ENCODE measurements at regions not wholly inside any gene's neighbourhood (a gene's known extent, or its start where the extent isn't known, plus 50 kb on each side); places are given as distances from the start of the nearest gene placed in this dataset.

- TF ChIP-seq ZNF462 (CRISPR knock-in tag; IDR thresholded peaks at IDR 0.05) (no peak), CTCF (conservative IDR thresholded peaks at IDR 0.05; ENCODE audit: low read depth in 2 of 2) (no peak), ZNF114 (CRISPR knock-in tag; IDR thresholded peaks at IDR 0.05) (no peak), ETS1 (IDR thresholded peaks at IDR 0.05) (no peak)
Observed at GRCh38 chr3:25156626-25157025, 271.4 kb upstream of the RARB start (continued).

- Histone ChIP-seq H3K36me3 (ENCODE audit: insufficient read depth) (no peaks in the 10 kb centered on the region), H3F3A (replicated peaks; ENCODE audit: low read depth) (no peaks in the 10 kb centered on the region), H3K4me1 (ENCODE audit: insufficient read depth) (peaks cover 3% of the 10 kb centered on the region), H3K9me2 (ENCODE audit: insufficient read depth) (peaks cover 19% of the 10 kb centered on the region; the same call in 1 of the 2 replicates), H2AFZ (peak overlapping the region; percentile 66; the same call in 1 of the 2 replicates), H3K4me3 (no peak overlapping the region), H3K79me2 (replicated peaks; ENCODE audit: insufficient read depth) (no peaks in the 10 kb centered on the region), H3K4me2 (no peak overlapping the region), H3K27ac (ENCODE audit: low read depth) (no peak overlapping the region), H3K27me3 (ENCODE audit: insufficient read depth) (no peaks in the 10 kb centered on the region), H4K20me1 (replicated peaks; ENCODE audit: insufficient read depth) (no peaks in the 10 kb centered on the region)
- no peak for ATAC-seq
- no peaks in the 10 kb centered on the region for H3K27me3 Mint-ChIP-seq (ENCODE audit: insufficient read depth, low read depth, poor library complexity)
- H3K27ac Mint-ChIP-seq = no peak overlapping the region
- peaks cover 5% of the 10 kb centered on the region for H3K36me3 Mint-ChIP-seq (ENCODE audit: low read depth)
- H3K4me3 Mint-ChIP-seq = no peak overlapping the region
- H3K4me1 Mint-ChIP-seq = peaks cover 4% of the 10 kb centered on the region; the same call in 1 of the 3 replicates
- DNase-seq (ENCODE audit: low spot score) = no peak
- peaks cover 10% of the 10 kb centered on the region for H3K9me3 Mint-ChIP-seq
- TF ChIP-seq EZH2 (IDR thresholded peaks at IDR 0.05; ENCODE audit: low read depth, unreplicated experiment) (no peak), JUNB (IDR thresholded peaks at IDR 0.05; ENCODE audit: unreplicated experiment) (no peak), ZNF114 (CRISPR knock-in tag; IDR thresholded peaks at IDR 0.05) (no peak), ETS1 (IDR thresholded peaks at IDR 0.05) (no peak), CREB1 (CRISPR knock-in tag; IDR thresholded peaks at IDR 0.05; ENCODE audit: low read depth) (no peak), NANOG (IDR thresholded peaks at IDR 0.05; ENCODE audit: borderline replicate concordance) (no peak), CTCF (conservative IDR thresholded peaks at IDR 0.05; ENCODE audit: low read depth in 2 of 2) (no peak), POLR2AphosphoS5 (IDR thresholded peaks at IDR 0.05; ENCODE audit: low read depth) (no peak), ZNF331 (CRISPR knock-in tag; IDR thresholded peaks at IDR 0.05; ENCODE audit: low read depth) (no peak)
Observed at GRCh38 chr3:25165306-25165705, 262.8 kb upstream of the RARB start.
